ENCODE measurements at regions not wholly inside any gene's neighbourhood (a gene's known extent, or its start where the extent isn't known, plus 50 kb on each side); places are given as distances from the start of the nearest gene placed in this dataset.

DNA sequence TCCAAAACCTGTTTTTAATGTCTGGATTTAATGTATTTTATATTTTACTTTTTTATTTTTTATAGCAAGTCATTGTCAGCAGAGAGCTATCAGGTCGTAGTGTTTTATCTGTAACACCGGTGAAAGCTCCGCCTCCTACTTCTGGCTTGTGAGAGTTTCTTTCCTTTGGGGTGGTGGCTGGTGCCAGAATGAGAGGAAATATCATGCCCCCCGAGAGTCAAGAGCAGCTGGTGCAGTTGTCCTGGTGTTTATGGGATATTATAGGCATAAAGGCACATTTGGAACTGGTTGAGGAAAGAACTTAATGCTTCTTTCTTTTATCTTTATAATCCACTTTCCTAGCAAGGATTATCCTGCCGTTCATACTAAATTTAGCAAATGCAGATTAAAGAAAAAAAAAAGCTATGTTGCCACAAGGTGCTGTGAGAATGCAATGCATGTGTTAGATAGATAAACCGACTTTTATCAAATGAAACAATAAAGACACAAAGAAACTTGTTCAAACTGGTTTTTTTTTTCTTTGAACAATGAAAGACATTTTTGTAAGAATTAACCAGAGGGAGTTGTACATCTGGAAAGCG is 260.1 kb upstream of the PLSCR5 start:
- Histone ChIP-seq H3K79me2 (ENCODE audit: control insufficient read depth, insufficient read depth, low read length) (no peaks in the 10 kb centered on the region), H3K9ac (ENCODE audit: control insufficient read depth, insufficient read depth, low read length) (no peak overlapping the region), H3K4me2 (ENCODE audit: control insufficient read depth, insufficient read depth) (no peak overlapping the region), H3K27me3 (replicated peaks in 1 of 2; ENCODE audit: control insufficient read depth in 2 of 2, insufficient read depth in 2 of 2, low read length in 1 of 2) (no peaks in the 10 kb centered on the region), H3K36me3 (ENCODE audit: control insufficient read depth in 2 of 2, insufficient read depth in 2 of 2, low read length in 1 of 2) (no peaks in the 10 kb centered on the region), H3K27ac (ENCODE audit: control insufficient read depth, insufficient read depth) (no peak overlapping the region), H4K20me1 (ENCODE audit: control insufficient read depth, insufficient read depth) (no peaks in the 10 kb centered on the region), H2AFZ (ENCODE audit: control insufficient read depth, low read depth, low read length) (no peak overlapping the region), H3K9me3 (replicated peaks; ENCODE audit: control insufficient read depth, insufficient read depth, low read length) (no peaks in the 10 kb centered on the region), H3K4me1 (ENCODE audit: control insufficient read depth, insufficient read depth, low read length) (no peaks in the 10 kb centered on the region), H3K4me3 (no peak overlapping the region)
- POLR2A ChIA-PET: no interaction called here
- SMC1A ChIA-PET (ENCODE audit: uncharacterized antibody, unreplicated experiment): interaction anchor here (1.2 kb wide), 1 partner anchor 24 kb away, joined by 3 read pairs; no protein-coding TSS in a partner anchor
- ATAC-seq: no peak
- RAD21 ChIA-PET (ENCODE audit: unreplicated experiment): no interaction called here
- intact Hi-C loops (cut with micrococcal nuclease; ENCODE audit: unreplicated experiment): no loop called here
- BruUV-seq (replicated peaks): no TSS peak
- in situ Hi-C loops (cut with MboI): no loop called here
- 28% methylated on average over 7 of the region's 7 CpGs for WGBS (ENCODE audit: insufficient coverage, insufficient replicate concordance, low lambda C conversion rate, missing lambda C conversion rate)
- no peak for TF ChIP-seq WRNIP1 (IDR thresholded peaks at IDR 0.05; ENCODE audit: borderline replicate concordance, low read depth, low read length)
- no peak for DNase-seq (ENCODE audit: low read depth, low spot score)
- FAIRE-seq: no peak
- CTCF ChIA-PET: no interaction called here

DNA sequence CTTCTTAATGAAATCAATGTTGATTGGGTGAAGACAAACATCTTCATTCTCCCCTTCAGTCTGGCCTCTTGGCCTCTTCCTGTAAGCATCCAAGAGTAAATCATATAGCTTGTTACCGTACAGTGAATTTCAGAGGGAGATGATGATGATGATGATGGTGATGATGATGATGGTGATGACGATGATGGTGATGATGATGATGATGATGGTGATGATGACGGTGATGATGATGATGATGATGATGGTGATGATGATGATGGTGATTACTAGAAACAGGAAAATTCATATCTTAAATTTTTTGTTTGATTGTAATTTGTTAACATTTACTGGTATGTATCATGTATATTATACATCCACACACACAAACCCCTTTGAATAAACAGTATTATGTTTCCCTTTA is 256.1 kb upstream of the PLSCR5 start:
- ChIA-PET CTCF (no interaction called here), RAD21 (ENCODE audit: unreplicated experiment) (no interaction called here), POLR2A (no interaction called here), SMC1A (ENCODE audit: uncharacterized antibody, unreplicated experiment) (no interaction called here)
- BruUV-seq (replicated peaks): no TSS peak
- Histone ChIP-seq H3K4me3 (no peak overlapping the region), H3K27ac (ENCODE audit: control insufficient read depth, insufficient read depth) (no peak overlapping the region), H2AFZ (ENCODE audit: control insufficient read depth, low read depth, low read length) (no peak overlapping the region), H3K27me3 (replicated peaks in 1 of 2; ENCODE audit: control insufficient read depth in 2 of 2, insufficient read depth in 2 of 2, low read length in 1 of 2) (no peaks in the 10 kb centered on the region), H4K20me1 (ENCODE audit: control insufficient read depth, insufficient read depth) (no peaks in the 10 kb centered on the region), H3K4me2 (ENCODE audit: control insufficient read depth, insufficient read depth) (no peak overlapping the region), H3K36me3 (ENCODE audit: control insufficient read depth in 2 of 2, insufficient read depth in 2 of 2, low read length in 1 of 2) (no peaks in the 10 kb centered on the region), H3K4me1 (ENCODE audit: control insufficient read depth, insufficient read depth, low read length) (no peaks in the 10 kb centered on the region), H3K9ac (ENCODE audit: control insufficient read depth, insufficient read depth, low read length) (no peak overlapping the region), H3K79me2 (ENCODE audit: control insufficient read depth, insufficient read depth, low read length) (no peaks in the 10 kb centered on the region), H3K9me3 (replicated peaks; ENCODE audit: control insufficient read depth, insufficient read depth, low read length) (no peaks in the 10 kb centered on the region)
- in situ Hi-C loops (cut with MboI): no loop called here
- FAIRE-seq (no peak), ATAC-seq (no peak), DNase-seq (ENCODE audit: low read depth, low spot score) (no peak)
- WGBS (ENCODE audit: insufficient coverage, insufficient replicate concordance, low lambda C conversion rate, missing lambda C conversion rate): 42% methylated on average over 3 of the region's 3 CpGs
- intact Hi-C loops (cut with micrococcal nuclease; ENCODE audit: unreplicated experiment): no loop called here
- TF ChIP-seq STAT1 (conservative IDR thresholded peaks at IDR 0.05) (no peak), NR2C1 (IDR thresholded peaks at IDR 0.05) (no peak), MEF2B (IDR thresholded peaks at IDR 0.05; ENCODE audit: partially characterized antibody, poor library complexity, severe bottlenecking) (no peak), WRNIP1 (IDR thresholded peaks at IDR 0.05; ENCODE audit: borderline replicate concordance, low read depth, low read length) (no peak), POLR2AphosphoS2 (IDR thresholded peaks at IDR 0.05; ENCODE audit: low read depth, low read length) (no peak), DPF2 (IDR thresholded peaks at IDR 0.05) (no peak), PAX8 (IDR thresholded peaks at IDR 0.05) (no peak), FOXM1 (IDR thresholded peaks at IDR 0.05; ENCODE audit: low read depth, low read length) (no peak), RB1 (IDR thresholded peaks at IDR 0.05; ENCODE audit: borderline replicate concordance) (no peak)
- TF ChIP-seq, protein P1, sequence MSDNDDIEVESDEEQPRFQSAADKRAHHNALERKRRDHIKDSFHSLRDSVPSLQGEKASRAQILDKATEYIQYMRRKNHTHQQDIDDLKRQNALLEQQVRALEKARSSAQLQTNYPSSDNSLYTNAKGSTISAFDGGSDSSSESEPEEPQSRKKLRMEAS (IDR thresholded peaks at IDR 0.05; ENCODE audit: low read depth, low read length): no peak
- TF ChIP-seq, protein P2, sequence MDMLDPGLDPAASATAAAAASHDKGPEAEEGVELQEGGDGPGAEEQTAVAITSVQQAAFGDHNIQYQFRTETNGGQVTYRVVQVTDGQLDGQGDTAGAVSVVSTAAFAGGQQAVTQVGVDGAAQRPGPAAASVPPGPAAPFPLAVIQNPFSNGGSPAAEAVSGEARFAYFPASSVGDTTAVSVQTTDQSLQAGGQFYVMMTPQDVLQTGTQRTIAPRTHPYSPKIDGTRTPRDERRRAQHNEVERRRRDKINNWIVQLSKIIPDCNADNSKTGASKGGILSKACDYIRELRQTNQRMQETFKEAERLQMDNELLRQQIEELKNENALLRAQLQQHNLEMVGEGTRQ (IDR thresholded peaks at IDR 0.05; ENCODE audit: borderline replicate concordance, low read depth, low read length): no peak
- TF ChIP-seq, protein P3, sequence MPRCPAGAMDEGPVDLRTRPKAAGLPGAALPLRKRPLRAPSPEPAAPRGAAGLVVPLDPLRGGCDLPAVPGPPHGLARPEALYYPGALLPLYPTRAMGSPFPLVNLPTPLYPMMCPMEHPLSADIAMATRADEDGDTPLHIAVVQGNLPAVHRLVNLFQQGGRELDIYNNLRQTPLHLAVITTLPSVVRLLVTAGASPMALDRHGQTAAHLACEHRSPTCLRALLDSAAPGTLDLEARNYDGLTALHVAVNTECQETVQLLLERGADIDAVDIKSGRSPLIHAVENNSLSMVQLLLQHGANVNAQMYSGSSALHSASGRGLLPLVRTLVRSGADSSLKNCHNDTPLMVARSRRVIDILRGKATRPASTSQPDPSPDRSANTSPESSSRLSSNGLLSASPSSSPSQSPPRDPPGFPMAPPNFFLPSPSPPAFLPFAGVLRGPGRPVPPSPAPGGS (IDR thresholded peaks at IDR 0.05; ENCODE audit: borderline replicate concordance, insufficient read depth, low read depth, low read length, poor library complexity, severe bottlenecking): no peak
- TF ChIP-seq, protein P4, sequence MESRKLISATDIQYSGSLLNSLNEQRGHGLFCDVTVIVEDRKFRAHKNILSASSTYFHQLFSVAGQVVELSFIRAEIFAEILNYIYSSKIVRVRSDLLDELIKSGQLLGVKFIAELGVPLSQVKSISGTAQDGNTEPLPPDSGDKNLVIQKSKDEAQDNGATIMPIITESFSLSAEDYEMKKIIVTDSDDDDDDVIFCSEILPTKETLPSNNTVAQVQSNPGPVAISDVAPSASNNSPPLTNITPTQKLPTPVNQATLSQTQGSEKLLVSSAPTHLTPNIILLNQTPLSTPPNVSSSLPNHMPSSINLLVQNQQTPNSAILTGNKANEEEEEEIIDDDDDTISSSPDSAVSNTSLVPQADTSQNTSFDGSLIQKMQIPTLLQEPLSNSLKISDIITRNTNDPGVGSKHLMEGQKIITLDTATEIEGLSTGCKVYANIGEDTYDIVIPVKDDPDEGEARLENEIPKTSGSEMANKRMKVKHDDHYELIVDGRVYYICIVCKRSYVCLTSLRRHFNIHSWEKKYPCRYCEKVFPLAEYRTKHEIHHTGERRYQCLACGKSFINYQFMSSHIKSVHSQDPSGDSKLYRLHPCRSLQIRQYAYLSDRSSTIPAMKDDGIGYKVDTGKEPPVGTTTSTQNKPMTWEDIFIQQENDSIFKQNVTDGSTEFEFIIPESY (IDR thresholded peaks at IDR 0.05): no peak
